K562 (cell line): ENCODE measurements at regions not wholly inside any gene's neighbourhood (a gene's known extent, or its start where the extent isn't known, plus 50 kb on each side); places are given as distances from the start of the nearest gene placed in this dataset.

Experiments used
- ATAC-seq: fragments of 200-7000 bp; cut with Tn5 transposase; 3 replicates; pipeline ENCODE4 v1.9.1; 2020; ENCODE audit warnings: moderate library complexity
- BruUV-seq: library from RNA; stranded (reverse); fragments of 400-500 nt; replicated peaks from 2 replicates; lab custom pipeline; 2021; lab: Mats Ljungman, UMichigan
- CTCF ChIA-PET: fragments of 300-600 bp; formaldehyde crosslinking; extraction: SDS; loops from one replicate; lab custom pipeline; 2021; ENCODE audit warnings: low intra/inter-chr PET ratio; lab: Yijun Ruan, JAX
- POLR2A ChIA-PET: fragments of 300-600, 350-650 bp; sonication (Branson Sonifier 250); formaldehyde crosslinking; extraction: SDS; loops from one replicate; lab custom pipeline; 2021; ENCODE audit warnings: antibody characterized with exemption, inconsistent platforms; lab: Yijun Ruan, JAX
- DNase-seq, 4 experiments: peaks; one replicate each; pipeline versions ENCODE4 v3.0.0 to v3.0.0-alpha.2; 2011 to 2018; ENCODE audit warnings: low spot score in 3 of 4, mixed read lengths in 3 of 4; ENCODE audit errors: extremely low read depth in 1 of 4
- FAIRE-seq: peaks from 2 replicates; lab custom pipeline; 2011; peaks lifted over from hg19 to GRCh38; lab: Jason Lieb, UNC
- H2AFZ ChIP-seq: 2 replicates; pipeline ENCODE4 v1.6.0; 2011; ENCODE audit warnings: low read depth, low read length, control low read depth, inconsistent platforms
- H3K27ac ChIP-seq: fragments of 200-600 bp; 3 replicates; pipeline ENCODE4 v1.8.0; 2011; ENCODE audit warnings: low read depth, mild to moderate bottlenecking, control low read depth, inconsistent platforms, low read length, moderate library complexity, mixed read lengths; ENCODE audit errors: extremely low read depth
- H3K27me3 ChIP-seq, 2 experiments: fragments of 300-600 bp in 1 of 2; 2 replicates in 1 of 2; 3 replicates in 1 of 2; pipeline versions ENCODE4 v1.6.0 to v1.8.0; 2011; ENCODE audit warnings: inconsistent platforms in 2 of 2, low read length in 2 of 2, mild to moderate bottlenecking in 1 of 2, mixed read lengths in 1 of 2, moderate library complexity in 1 of 2; ENCODE audit not compliant: control insufficient read depth in 2 of 2, insufficient read depth in 2 of 2
- H3K36me3 ChIP-seq: fragments of 300-600 bp; 3 replicates; pipeline ENCODE4 v1.8.0; 2011; ENCODE audit warnings: mild to moderate bottlenecking, low read length, inconsistent platforms; ENCODE audit not compliant: control insufficient read depth, insufficient read depth
- H3K4me1 ChIP-seq, 2 experiments: fragments of 200-600 bp in 1 of 2; replicated peaks in 1 of 2; 2 replicates in 1 of 2; 3 replicates in 1 of 2; pipeline versions ENCODE4 v1.5.1 to v1.8.0; 2011; ENCODE audit warnings: inconsistent platforms in 2 of 2, low read length in 2 of 2, mild to moderate bottlenecking in 1 of 2, mixed read lengths in 1 of 2, moderate library complexity in 1 of 2; ENCODE audit not compliant: control insufficient read depth in 2 of 2, insufficient read depth in 2 of 2
- H3K4me2 ChIP-seq: 2 replicates; pipeline ENCODE4 v1.6.1; 2011; ENCODE audit warnings: low read length, control low read depth, inconsistent platforms, mixed read lengths; ENCODE audit not compliant: insufficient read depth
- H3K4me3 ChIP-seq: fragments of 200-600 bp; sonication (generic), shearing (Covaris generic); 2 replicates; pipeline ENCODE4 v1.5.1; 2016; ENCODE audit warnings: control low read depth, inconsistent platforms
- H3K79me2 ChIP-seq: fragments of 200-600 bp; 3 replicates; pipeline ENCODE4 v1.8.0; 2011; ENCODE audit warnings: low read length, inconsistent platforms; ENCODE audit not compliant: control insufficient read depth, insufficient read depth
- H3K9ac ChIP-seq, 2 experiments: 2 replicates each; pipeline versions ENCODE4 v1.6.0 to v1.6.1; 2011; ENCODE audit warnings: low read depth in 2 of 2, low read length in 2 of 2, control low read depth in 1 of 2, inconsistent platforms in 1 of 2, mild to moderate bottlenecking in 1 of 2, mixed read lengths in 1 of 2; ENCODE audit not compliant: insufficient read depth in 1 of 2
- H3K9me1 ChIP-seq: one replicate; pipeline ENCODE4 v1.6.0; 2011; ENCODE audit warnings: inconsistent platforms, mild to moderate bottlenecking, low read length, moderate library complexity; ENCODE audit not compliant: control insufficient read depth, insufficient read depth
- H3K9me3 ChIP-seq: replicated peaks from 2 replicates; pipeline ENCODE4 v1.5.1; 2011; ENCODE audit warnings: low read depth, low read length, inconsistent platforms; ENCODE audit not compliant: control insufficient read depth, insufficient read depth
- H4K20me1 ChIP-seq: replicated peaks from 2 replicates; pipeline ENCODE4 v1.6.1; 2011; ENCODE audit warnings: low read length, inconsistent platforms, mixed read lengths; ENCODE audit not compliant: control insufficient read depth, insufficient read depth
- ARID3B ChIP-seq: fragments of 250-450 bp; sonication (Bioruptor Pico); IDR thresholded peaks from 2 replicates; pipeline ENCODE4 v1.4.0; 2020; ENCODE audit warnings: borderline replicate concordance
- CHCHD3 ChIP-seq: fragments of 250-450 bp; sonication (Bioruptor Pico); IDR thresholded peaks from 2 replicates; pipeline ENCODE4 v2.1.2; 2022; ENCODE audit warnings: mild to moderate bottlenecking
- ETS2 ChIP-seq: IDR thresholded peaks from 2 replicates; pipeline ENCODE4 v1.6.1; 2016; ENCODE audit warnings: borderline replicate concordance, missing genetic modification characterization, mild to moderate bottlenecking, moderate library complexity, missing compliant biosample characterization; ENCODE audit not compliant: poor library complexity, severe bottlenecking
- MEF2A ChIP-seq: IDR thresholded peaks from 2 replicates; pipeline ENCODE4 v1.6.1; 2011; ENCODE audit warnings: low read depth, mild to moderate bottlenecking, low read length, moderate library complexity; ENCODE audit not compliant: control insufficient read depth
- TCFL5 ChIP-seq: fragments of 250-450 bp; sonication (Bioruptor Pico); conservative IDR thresholded peaks from 2 replicates; pipeline ENCODE4 v1.6.1; 2021; ENCODE audit warnings: mild to moderate bottlenecking, moderate library complexity, matching md5 sums
- ZNF583 ChIP-seq: fragments of 250-450 bp; sonication (Bioruptor Pico); IDR thresholded peaks from 2 replicates; pipeline ENCODE4 v1.4.0; 2020
- ZNF76 ChIP-seq: fragments of 250-450 bp; sonication (Bioruptor Pico); IDR thresholded peaks from 2 replicates; pipeline ENCODE4 v1.4.0; 2020; ENCODE audit warnings: mild to moderate bottlenecking, moderate library complexity, borderline replicate concordance
- WGBS: fragments of 100-300 bp; shearing (Covaris generic); methylation state at CpG from one replicate; pipeline ENCODE4 v1.1.6; 2016; ENCODE audit warnings: low coverage, mixed read lengths; ENCODE audit not compliant: insufficient coverage; ENCODE audit errors: missing lambda C conversion rate; 5-methylcytosine and 5-hydroxymethylcytosine counted together
- in situ Hi-C: fragments of 300-500 bp; cut with MboI; formaldehyde crosslinking; loops from 4 replicates; pipeline ENCODE4 v1.15.0; 2018; ENCODE audit warnings: inconsistent platforms, mixed read lengths
- intact Hi-C: fragments of 100-400 bp; cut with micrococcal nuclease; formaldehyde crosslinking; loops from 2 replicates; pipeline ENCODE4 v1.14.2; 2022
- TF ChIP-seq, protein P1 (sequence below): sonication (generic); formaldehyde crosslinking; IDR thresholded peaks from 2 replicates; pipeline ENCODE4 v1.8.0; 2022; ENCODE audit warnings: missing genetic modification reagents, mild to moderate bottlenecking, borderline replicate concordance

- Histone ChIP-seq H3K4me3 (no peak overlapping the region), H3K36me3 (no peaks in the 10 kb centered on the region), H3K27ac (no peak overlapping the region), H3K9me3 (no peaks in the 10 kb centered on the region), H4K20me1 (no peaks in the 10 kb centered on the region), H3K27me3 (peaks cover 9 to 15% of the 10 kb centered on the region in 2 experiments), H2AFZ (no peak overlapping the region), H3K9me1 (no peaks in the 10 kb centered on the region), H3K9ac (no peak overlapping the region), H3K4me1 (no peaks in the 10 kb centered on the region), H3K79me2 (no peaks in the 10 kb centered on the region), H3K4me2 (no peak overlapping the region)
- WGBS, result 0% methylated on average over 3 of the region's 3 CpGs
- intact Hi-C loops (loop anchor here (10.0 kb wide), 1 partner anchor 882 kb away; the partner anchor contains the start of gene THBS1), in situ Hi-C loops (no loop called here)
- FAIRE-seq (no peak), DNase-seq (no peak), ATAC-seq (no peak)
- BruUV-seq, result no TSS peak
- ChIA-PET CTCF (no interaction called here), POLR2A (no interaction called here)
- TF ChIP-seq, protein P1, sequence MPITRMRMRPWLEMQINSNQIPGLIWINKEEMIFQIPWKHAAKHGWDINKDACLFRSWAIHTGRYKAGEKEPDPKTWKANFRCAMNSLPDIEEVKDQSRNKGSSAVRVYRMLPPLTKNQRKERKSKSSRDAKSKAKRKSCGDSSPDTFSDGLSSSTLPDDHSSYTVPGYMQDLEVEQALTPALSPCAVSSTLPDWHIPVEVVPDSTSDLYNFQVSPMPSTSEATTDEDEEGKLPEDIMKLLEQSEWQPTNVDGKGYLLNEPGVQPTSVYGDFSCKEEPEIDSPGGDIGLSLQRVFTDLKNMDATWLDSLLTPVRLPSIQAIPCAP (CRISPR knock-in tag), result no peak
- TF ChIP-seq TCFL5 (CRISPR knock-in tag) (no peak), ETS2 (tag) (no peak), ARID3B (CRISPR knock-in tag) (no peak), ZNF583 (CRISPR knock-in tag) (no peak), ZNF76 (no peak), MEF2A (no peak), CHCHD3 (CRISPR knock-in tag) (no peak)
Observed at GRCh38 chr15:38702178-38702912, 137.7 kb upstream of the RASGRP1 start.
